Esophagus squamous epithelium (tissue), 4 donors: ENCODE measurements at regions not wholly inside any gene's neighbourhood (a gene's known extent, or its start where the extent isn't known, plus 50 kb on each side); places are given as distances from the start of the nearest gene placed in this dataset.

Source experiments
- POLR2A ChIP-seq, 4 donors: fragments of 450-650 bp; IDR thresholded peaks; one replicate each; pipeline ENCODE4 v1.6.1; 2017; ENCODE audit warnings: antibody characterized with exemption in 4 of 4, mild to moderate bottlenecking in 4 of 4, moderate library complexity in 3 of 4
- TF ChIP-seq, protein P1 (sequence below), 6 experiments: fragments of 450-650 bp in 4 of 6; fragments of 200-600 bp in 2 of 6; sonication (generic) in 2 of 6; IDR thresholded peaks; one replicate each; pipeline ENCODE4 v1.5.1; 2016 to 2019; ENCODE audit warnings: antibody characterized with exemption in 6 of 6, mild to moderate bottlenecking in 4 of 6, moderate library complexity in 4 of 6

DNA sequence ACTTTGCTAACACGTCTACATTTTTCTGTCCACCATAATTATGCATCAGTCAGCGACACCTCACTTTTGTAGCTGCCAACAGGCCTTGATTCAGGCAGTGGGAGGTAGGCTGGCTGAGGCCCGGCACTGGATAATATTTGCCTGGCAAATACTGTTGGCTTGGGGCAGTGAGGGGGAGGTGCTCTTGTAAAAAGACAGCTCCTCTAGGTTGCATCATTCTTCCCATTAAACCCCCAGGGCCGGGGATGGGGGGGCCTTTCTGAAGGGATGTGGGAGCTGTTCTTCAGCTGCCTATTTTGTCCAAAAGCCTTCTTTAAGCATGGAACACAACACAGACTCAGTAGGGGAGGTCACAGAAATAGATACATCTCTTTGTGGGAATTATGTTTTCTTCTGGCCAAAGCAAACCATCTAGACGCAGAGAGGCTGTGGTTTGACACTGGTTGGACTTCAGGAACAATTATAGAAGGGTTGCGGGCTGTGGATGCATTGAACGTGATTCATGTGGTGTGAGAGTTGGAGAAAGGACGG lies 338.3 kb upstream of the NT5E start:
- no peak for TF ChIP-seq POLR2A (IDR thresholded peaks at IDR 0.05)
- TF ChIP-seq, protein P1, sequence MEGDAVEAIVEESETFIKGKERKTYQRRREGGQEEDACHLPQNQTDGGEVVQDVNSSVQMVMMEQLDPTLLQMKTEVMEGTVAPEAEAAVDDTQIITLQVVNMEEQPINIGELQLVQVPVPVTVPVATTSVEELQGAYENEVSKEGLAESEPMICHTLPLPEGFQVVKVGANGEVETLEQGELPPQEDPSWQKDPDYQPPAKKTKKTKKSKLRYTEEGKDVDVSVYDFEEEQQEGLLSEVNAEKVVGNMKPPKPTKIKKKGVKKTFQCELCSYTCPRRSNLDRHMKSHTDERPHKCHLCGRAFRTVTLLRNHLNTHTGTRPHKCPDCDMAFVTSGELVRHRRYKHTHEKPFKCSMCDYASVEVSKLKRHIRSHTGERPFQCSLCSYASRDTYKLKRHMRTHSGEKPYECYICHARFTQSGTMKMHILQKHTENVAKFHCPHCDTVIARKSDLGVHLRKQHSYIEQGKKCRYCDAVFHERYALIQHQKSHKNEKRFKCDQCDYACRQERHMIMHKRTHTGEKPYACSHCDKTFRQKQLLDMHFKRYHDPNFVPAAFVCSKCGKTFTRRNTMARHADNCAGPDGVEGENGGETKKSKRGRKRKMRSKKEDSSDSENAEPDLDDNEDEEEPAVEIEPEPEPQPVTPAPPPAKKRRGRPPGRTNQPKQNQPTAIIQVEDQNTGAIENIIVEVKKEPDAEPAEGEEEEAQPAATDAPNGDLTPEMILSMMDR (IDR thresholded peaks at IDR 0.05): no peak
